ENCODE measurements at regions not wholly inside any gene's neighbourhood (a gene's known extent, or its start where the extent isn't known, plus 50 kb on each side); places are given as distances from the start of the nearest gene placed in this dataset.
"Not testable (repeated sequence)": the region's sequence is repeated elsewhere in the genome, so short reads cannot be mapped to it uniquely, and the experiment has no call there.

- Histone ChIP-seq H3K27ac (no peak overlapping the region), H3K27me3 (no peaks in the 10 kb centered on the region), H3K36me3 (no peaks in the 10 kb centered on the region), H3K4me1 (no peaks in the 10 kb centered on the region), H3K9me3 (no peaks in the 10 kb centered on the region), H3K4me3 (no peak overlapping the region)
- DNase-seq (ENCODE audit: low spot score in 2 of 2): no peak
- TF ChIP-seq POLR2A (IDR thresholded peaks at IDR 0.05) (no peak), POLR2AphosphoS5 (IDR thresholded peaks at IDR 0.05) (no peak), CTCF (IDR thresholded peaks at IDR 0.05) (no peak), EP300 (IDR thresholded peaks at IDR 0.05) (no peak)
These were observed 446.8 kb downstream of the TRAM1L1 start for GRCh38 chr4:116638592-116638991.

- Histone ChIP-seq H3K9me3 (no peaks in the 10 kb centered on the region), H3K27me3 (no peaks in the 10 kb centered on the region), H3K4me3 (no peak overlapping the region), H3K4me1 (no peaks in the 10 kb centered on the region), H3K36me3 (no peaks in the 10 kb centered on the region), H3K27ac (no peak overlapping the region)
- no peak for DNase-seq (ENCODE audit: low spot score in 2 of 2)
- TF ChIP-seq EP300 (IDR thresholded peaks at IDR 0.05) (no peak), CTCF (IDR thresholded peaks at IDR 0.05) (no peak), POLR2A (IDR thresholded peaks at IDR 0.05) (no peak), POLR2AphosphoS5 (IDR thresholded peaks at IDR 0.05) (no peak)
- 23% methylated on average over 1 of the region's 1 CpG for WGBS
These were observed 448.5 kb downstream of the TRAM1L1 start for GRCh38 chr4:116636917-116637316.

- Histone ChIP-seq H3K4me1 (no peaks in the 10 kb centered on the region), H3K27me3 (no peaks in the 10 kb centered on the region), H3K4me3 (no peak overlapping the region), H3K9me3 (no peaks in the 10 kb centered on the region), H3K36me3 (no peaks in the 10 kb centered on the region), H3K27ac (no peak overlapping the region)
- no peak for DNase-seq (ENCODE audit: low spot score in 2 of 2)
- no peak for TF ChIP-seq POLR2AphosphoS5 (IDR thresholded peaks at IDR 0.05)
- no peak for TF ChIP-seq CTCF (IDR thresholded peaks at IDR 0.05)
- TF ChIP-seq EP300 (IDR thresholded peaks at IDR 0.05): no peak
- no peak for TF ChIP-seq POLR2A (IDR thresholded peaks at IDR 0.05)
These were observed 453.1 kb downstream of the TRAM1L1 start for GRCh38 chr4:116632269-116632668.

GRCh38 chr4:116628598-116628997, 456.8 kb downstream of the TRAM1L1 start:
- TF ChIP-seq POLR2A (IDR thresholded peaks at IDR 0.05) (no peak), POLR2AphosphoS5 (IDR thresholded peaks at IDR 0.05) (no peak), CTCF (IDR thresholded peaks at IDR 0.05) (no peak), EP300 (IDR thresholded peaks at IDR 0.05) (no peak)
- H3K27me3 ChIP-seq: no peaks in the 10 kb centered on the region
- H3K4me3 ChIP-seq: no peak overlapping the region
- no peaks in the 10 kb centered on the region for H3K4me1 ChIP-seq
- DNase-seq (ENCODE audit: low spot score in 2 of 2): no peak
- no peak overlapping the region for H3K27ac ChIP-seq
- H3K9me3 ChIP-seq: no peaks in the 10 kb centered on the region
- 58% methylated on average over 2 of the region's 2 CpGs for WGBS
- H3K36me3 ChIP-seq: no peaks in the 10 kb centered on the region

- 32% methylated on average over 1 of the region's 1 CpG for WGBS
- no peaks in the 10 kb centered on the region for H3K4me1 ChIP-seq
- no peaks in the 10 kb centered on the region for H3K9me3 ChIP-seq
- H3K4me3 ChIP-seq: no peak overlapping the region
- no peak for DNase-seq (ENCODE audit: low spot score in 2 of 2)
- no peaks in the 10 kb centered on the region for H3K36me3 ChIP-seq
- H3K27ac ChIP-seq: no peak overlapping the region
- no peaks in the 10 kb centered on the region for H3K27me3 ChIP-seq
- TF ChIP-seq POLR2A (IDR thresholded peaks at IDR 0.05) (no peak), POLR2AphosphoS5 (IDR thresholded peaks at IDR 0.05) (no peak), CTCF (IDR thresholded peaks at IDR 0.05) (no peak), EP300 (IDR thresholded peaks at IDR 0.05) (no peak)
These were observed 457.8 kb downstream of the TRAM1L1 start for GRCh38 chr4:116627545-116627944.

GRCh38 chr4:116619508-116619907, 465.9 kb downstream of the TRAM1L1 start:
- not testable (repeated sequence) for H3K27ac ChIP-seq; H3K27me3 ChIP-seq; H3K9me3 ChIP-seq; H3K4me3 ChIP-seq; H3K36me3 ChIP-seq; H3K4me1 ChIP-seq; DNase-seq (ENCODE audit: low spot score in 2 of 2)
- WGBS: 42% methylated on average over 8 of the region's 8 CpGs

Measured in suprapubic skin (tissue), 4 donors.